HCT116 (cell line): ENCODE measurements at regions not wholly inside any gene's neighbourhood (a gene's known extent, or its start where the extent isn't known, plus 50 kb on each side); places are given as distances from the start of the nearest gene placed in this dataset.

Experiments used
- ATAC-seq: fragments of 200-7000 bp; cut with Tn5 transposase; 2 replicates; pipeline ENCODE4 v1.9.1; 2020; ENCODE audit warnings: mild to moderate bottlenecking, moderate library complexity
- BruUV-seq: library from RNA; stranded (reverse); fragments of 400-500 nt; replicated peaks from 2 replicates; lab custom pipeline; 2021; lab: Mats Ljungman, UMichigan
- CTCF ChIA-PET: fragments of 300-600 bp; sonication (Branson Sonifier 250); formaldehyde crosslinking; loops from one replicate; lab custom pipeline; 2021; ENCODE audit warnings: antibody characterized with exemption; lab: Charles Lee
- POLR2A ChIA-PET: fragments of 300-600, 350-600 bp; sonication (Branson Sonifier 250); formaldehyde crosslinking; loops from one replicate; lab custom pipeline; 2021; ENCODE audit warnings: antibody characterized with exemption; lab: Charles Lee
- RAD21 ChIA-PET, 2 experiments: fragments of 300-600 bp; sonication (Branson Sonifier 250); formaldehyde crosslinking; loops; one replicate each; lab custom pipeline; 2023; ENCODE audit warnings: low total read pairs in 2 of 2; ENCODE audit not compliant: uncharacterized antibody in 2 of 2, unreplicated experiment in 2 of 2, low non-redundant PET in 1 of 2; lab: Charles Lee
- DNase-seq: peaks from one replicate; pipeline ENCODE4 v3.0.0-alpha.2; 2010; ENCODE audit warnings: low read depth, low spot score
- H2AFZ ChIP-seq: fragments of 200-600 bp; shearing (Covaris generic), sonication (generic); 2 replicates; pipeline ENCODE4 v1.6.1; 2017; ENCODE audit warnings: low read depth, mixed run types, mixed read lengths, antibody characterized with exemption, low read length; ENCODE audit not compliant: poor library complexity, severe bottlenecking
- H3K27ac ChIP-seq: 2 replicates; pipeline ENCODE4 v1.5.1; 2012; ENCODE audit warnings: low read depth, low read length
- H3K27me3 ChIP-seq: fragments of 200-600 bp; sonication (generic); 2 replicates; pipeline ENCODE4 v1.6.1; 2016; ENCODE audit warnings: mixed run types, low read length, mixed read lengths; ENCODE audit not compliant: insufficient read depth
- H3K36me3 ChIP-seq, 2 experiments: fragments of 200-500 bp in 1 of 2; fragments of 200-600 bp in 1 of 2; sonication (Bioruptor generic) in 1 of 2; sonication (generic) in 1 of 2; 2 replicates each; pipeline versions ENCODE4 v1.5.1 to v1.6.1; 2014 to 2016; ENCODE audit warnings: low read length in 2 of 2, inconsistent platforms in 1 of 2, mixed read lengths in 1 of 2, mixed run types in 1 of 2; ENCODE audit not compliant: insufficient read depth in 2 of 2, control insufficient read depth in 1 of 2
- H3K4me1 ChIP-seq, 2 experiments: fragments of 200-600 bp in 1 of 2; sonication (generic) in 1 of 2; 2 replicates each; pipeline versions ENCODE4 v1.5.1 to v1.6.1; 2012 to 2017; ENCODE audit warnings: low read length in 2 of 2, inconsistent platforms in 1 of 2, mild to moderate bottlenecking in 1 of 2, mixed read lengths in 1 of 2, mixed run types in 1 of 2, moderate library complexity in 1 of 2; ENCODE audit not compliant: insufficient read depth in 2 of 2, control insufficient read depth in 1 of 2
- H3K4me2 ChIP-seq: fragments of 200-600 bp; sonication (generic); 2 replicates; pipeline ENCODE4 v1.6.1; 2017; ENCODE audit warnings: mixed run types, low read length, mixed read lengths
- H3K4me3 ChIP-seq, 2 experiments: fragments of 200-600 bp in 1 of 2; sonication (generic) in 1 of 2; replicated peaks in 1 of 2; 2 replicates each; pipeline ENCODE4 v1.5.1; 2011 to 2016; ENCODE audit warnings: low read length in 2 of 2, control low read depth in 1 of 2, low read depth in 1 of 2, mild to moderate bottlenecking in 1 of 2, mixed read lengths in 1 of 2, mixed run types in 1 of 2
- H3K79me2 ChIP-seq: fragments of 200-600 bp; sonication (generic); 2 replicates; pipeline ENCODE4 v1.6.1; 2017; ENCODE audit warnings: mild to moderate bottlenecking, mixed run types, low read length, moderate library complexity, mixed read lengths; ENCODE audit not compliant: insufficient read depth
- H3K9ac ChIP-seq: fragments of 200-600 bp; sonication (generic); 2 replicates; pipeline ENCODE4 v1.6.1; 2016; ENCODE audit warnings: low read length, mixed read lengths
- H3K9me2 ChIP-seq: fragments of 200-600 bp; sonication (generic), shearing (Covaris generic); 2 replicates; pipeline ENCODE4 v1.6.1; 2017; ENCODE audit warnings: mixed run types, mild to moderate bottlenecking, moderate library complexity; ENCODE audit not compliant: insufficient read depth
- H3K9me3 ChIP-seq, 2 experiments: fragments of 200-500 bp in 1 of 2; fragments of 200-600 bp in 1 of 2; sonication (Bioruptor generic) in 1 of 2; sonication (generic) in 1 of 2; 2 replicates each; pipeline ENCODE4 v1.6.1; 2014 to 2017; ENCODE audit warnings: low read length in 2 of 2, mixed read lengths in 2 of 2, inconsistent platforms in 1 of 2, low read depth in 1 of 2, mild to moderate bottlenecking in 1 of 2, mixed run types in 1 of 2, moderate library complexity in 1 of 2; ENCODE audit not compliant: control insufficient read depth in 1 of 2, insufficient read depth in 1 of 2
- H4K20me1 ChIP-seq: fragments of 200-600 bp; sonication (generic), shearing (Covaris generic); 2 replicates; pipeline ENCODE4 v1.6.1; 2017; ENCODE audit warnings: mixed run types, mild to moderate bottlenecking, moderate library complexity; ENCODE audit not compliant: insufficient read depth
- ATF3 ChIP-seq: IDR thresholded peaks from 2 replicates; pipeline ENCODE4 v1.6.1; 2012
- CBX3 ChIP-seq: IDR thresholded peaks from 2 replicates; pipeline ENCODE4 v1.6.1; 2012; ENCODE audit warnings: low read depth
- CEBPB ChIP-seq: IDR thresholded peaks from 2 replicates; pipeline ENCODE4 v1.6.1; 2012; ENCODE audit warnings: low read depth
- EGR1 ChIP-seq: IDR thresholded peaks from 2 replicates; pipeline ENCODE4 v1.6.1; 2012; ENCODE audit warnings: low read depth
- ELF1 ChIP-seq: IDR thresholded peaks from 2 replicates; pipeline ENCODE4 v1.6.1; 2012; ENCODE audit warnings: low read depth, borderline replicate concordance
- EZH2 ChIP-seq: fragments of 200-600 bp; sonication (generic); IDR thresholded peaks from 2 replicates; pipeline ENCODE4 v1.6.1; 2017; ENCODE audit warnings: antibody characterized with exemption, mixed run types
- JUND ChIP-seq: IDR thresholded peaks from 2 replicates; pipeline ENCODE4 v1.6.1; 2012
- MAX ChIP-seq: IDR thresholded peaks from 2 replicates; pipeline ENCODE4 v1.6.1; 2012
- POLR2AphosphoS5 ChIP-seq: IDR thresholded peaks from 2 replicates; pipeline ENCODE4 v1.6.1; 2011; ENCODE audit warnings: mild to moderate bottlenecking, low read depth, low read length, moderate library complexity
- REST ChIP-seq: IDR thresholded peaks from 2 replicates; pipeline ENCODE4 v1.6.1; 2012; ENCODE audit warnings: low read depth
- SRF ChIP-seq: IDR thresholded peaks from 2 replicates; pipeline ENCODE4 v1.6.1; 2012; ENCODE audit warnings: low read depth
- TCF7L2 ChIP-seq: IDR thresholded peaks from 2 replicates; pipeline ENCODE4 v1.7.0; 2011; ENCODE audit warnings: borderline replicate concordance, inconsistent platforms; ENCODE audit not compliant: insufficient read depth, insufficient read length; ENCODE audit errors: extremely low read depth
- YY1 ChIP-seq: IDR thresholded peaks from 2 replicates; pipeline ENCODE4 v1.6.1; 2011; ENCODE audit warnings: low read length, low read depth, moderate library complexity, mild to moderate bottlenecking; ENCODE audit not compliant: insufficient replicate concordance; ENCODE audit errors: extremely low read depth
- ZFX ChIP-seq: fragments of 450-650 bp; IDR thresholded peaks from 2 replicates; pipeline ENCODE4 v1.6.1; 2017
- ZNF274 ChIP-seq: fragments of 200-500 bp; sonication (Bioruptor generic); IDR thresholded peaks from 2 replicates; pipeline ENCODE4 v1.6.1; 2014; ENCODE audit warnings: mild to moderate bottlenecking, low read depth, low read length, inconsistent platforms
- intact Hi-C: fragments of 100-400 bp; cut with micrococcal nuclease; formaldehyde crosslinking; loops from 2 replicates; pipeline ENCODE4 v1.10.0; 2022

GRCh38 chr2:67096886-67097285 lies 300.2 kb upstream of the ETAA1 start:
- no peak overlapping the region for H3K9ac ChIP-seq
- no TSS peak for BruUV-seq
- H3K79me2 ChIP-seq, result no peaks in the 10 kb centered on the region
- ChIA-PET POLR2A (no interaction called here), RAD21 (no interaction called here), CTCF (no interaction called here)
- intact Hi-C loops, result no loop called here
- no peaks in the 10 kb centered on the region for H3K27me3 ChIP-seq
- H3K27ac ChIP-seq, result no peak overlapping the region
- no peaks in the 10 kb centered on the region for H3K9me3 ChIP-seq
- H3K9me2 ChIP-seq, result no peaks in the 10 kb centered on the region
- TF ChIP-seq ELF1 (no peak), SRF (no peak), CEBPB (no peak), ATF3 (no peak), EZH2 (no peak), ZFX (no peak), TCF7L2 (no peak)
- H3K4me3 ChIP-seq, result no peak overlapping the region
- no peak overlapping the region for H3K4me2 ChIP-seq
- no peaks in the 10 kb centered on the region for H3K4me1 ChIP-seq
- H2AFZ ChIP-seq, result no peak overlapping the region
- H3K36me3 ChIP-seq, result no peaks in the 10 kb centered on the region
- H4K20me1 ChIP-seq, result no peaks in the 10 kb centered on the region
- no peak for ATAC-seq
- DNase-seq, result no peak

DNA sequence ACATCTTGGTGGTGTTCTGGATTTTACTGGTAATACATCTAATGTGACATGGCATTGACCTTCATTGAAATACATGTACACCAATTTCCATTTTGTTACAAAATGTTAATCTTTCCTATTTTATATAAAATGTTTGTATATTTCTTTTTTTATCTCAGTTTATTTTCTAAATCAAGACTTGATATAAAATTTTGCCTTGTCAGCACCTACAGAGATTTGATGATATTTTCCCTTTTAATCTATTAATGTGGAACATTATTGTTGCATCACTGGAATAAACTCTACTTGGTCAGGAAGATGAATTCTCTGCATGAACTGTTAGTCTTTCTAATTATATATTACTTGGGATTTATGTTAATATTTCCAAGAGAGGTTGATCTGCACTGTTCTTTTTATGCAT lies 294.0 kb upstream of the ETAA1 start:
- no peaks in the 10 kb centered on the region for H3K36me3 ChIP-seq
- no peak for ATAC-seq
- no TSS peak for BruUV-seq
- H3K9me2 ChIP-seq, result no peaks in the 10 kb centered on the region
- H2AFZ ChIP-seq, result no peak overlapping the region
- no peaks in the 10 kb centered on the region for H3K79me2 ChIP-seq
- ChIA-PET POLR2A (no interaction called here), CTCF (no interaction called here), RAD21 (no interaction called here)
- H3K4me2 ChIP-seq, result no peak overlapping the region
- no peaks in the 10 kb centered on the region for H3K4me1 ChIP-seq
- H4K20me1 ChIP-seq, result no peaks in the 10 kb centered on the region
- intact Hi-C loops, result no loop called here
- H3K9ac ChIP-seq, result no peak overlapping the region
- H3K27me3 ChIP-seq, result no peaks in the 10 kb centered on the region
- TF ChIP-seq ATF3 (no peak), EGR1 (no peak), CEBPB (no peak), YY1 (no peak), ZNF274 (no peak), MAX (no peak), EZH2 (no peak), JUND (no peak), ELF1 (no peak), CBX3 (no peak), REST (no peak), POLR2AphosphoS5 (no peak)
- H3K4me3 ChIP-seq, result no peak overlapping the region
- no peaks in the 10 kb centered on the region; a peak in 1 of 4 replicates for H3K9me3 ChIP-seq
- no peak for DNase-seq
- no peak overlapping the region for H3K27ac ChIP-seq
